SK-N-SH (cell line): ENCODE measurements at regions not wholly inside any gene's neighbourhood (a gene's known extent, or its start where the extent isn't known, plus 50 kb on each side); places are given as distances from the start of the nearest gene placed in this dataset.

Experiments used
- CTCF ChIA-PET: fragments of 300-600, 350-600 bp; formaldehyde crosslinking; extraction: SDS; loops from one replicate; lab custom pipeline; 2021; lab: Yijun Ruan, JAX
- POLR2A ChIA-PET: fragments of 350-600 bp; sonication (Branson Sonifier 250); formaldehyde crosslinking; extraction: SDS; loops from one replicate; lab custom pipeline; 2020; ENCODE audit warnings: antibody characterized with exemption, inconsistent platforms; lab: Yijun Ruan, JAX
- DNase-seq: peaks from one replicate; pipeline ENCODE4 v3.0.0; 2012
- H2AFZ ChIP-seq: fragments of 200-600 bp; sonication (generic); 2 replicates; pipeline ENCODE4 v1.8.1; 2016; ENCODE audit warnings: antibody characterized with exemption, mild to moderate bottlenecking, low read depth
- H3F3A ChIP-seq: fragments of 200-600 bp; sonication (generic); replicated peaks from 2 replicates; pipeline ENCODE3; 2016; ENCODE audit warnings: antibody characterized with exemption, mild to moderate bottlenecking; ENCODE audit not compliant: insufficient read depth
- H3K27ac ChIP-seq, 2 experiments: fragments of 200-500 bp in 1 of 2; fragments of 200-600 bp in 1 of 2; sonication (Bioruptor generic) in 1 of 2; sonication (generic), shearing (Covaris generic) in 1 of 2; 2 replicates each; pipeline versions ENCODE4 v1.5.1 to v1.6.1; 2014 to 2016; ENCODE audit warnings: low read depth in 2 of 2, inconsistent platforms in 1 of 2, low read length in 1 of 2, mild to moderate bottlenecking in 1 of 2, mixed read lengths in 1 of 2
- H3K27me3 ChIP-seq: fragments of 200-600 bp; sonication (generic), shearing (Covaris generic); 2 replicates; pipeline ENCODE4 v1.6.1; 2016; ENCODE audit warnings: mixed run types; ENCODE audit not compliant: insufficient read depth
- H3K36me3 ChIP-seq, 2 experiments: fragments of 200-500 bp in 1 of 2; fragments of 200-600 bp in 1 of 2; sonication (Bioruptor generic) in 1 of 2; sonication (generic) in 1 of 2; replicated peaks in 1 of 2; 2 replicates each; pipeline versions ENCODE3 to v1.5.1; 2014 to 2016; ENCODE audit warnings: low read length in 1 of 2, mild to moderate bottlenecking in 1 of 2; ENCODE audit not compliant: insufficient read depth in 2 of 2, control insufficient read depth in 1 of 2
- H3K4me1 ChIP-seq, 2 experiments: fragments of 200-500 bp in 1 of 2; fragments of 200-600 bp in 1 of 2; sonication (Bioruptor generic) in 1 of 2; sonication (generic), shearing (Covaris generic) in 1 of 2; 2 replicates each; pipeline versions ENCODE4 v1.5.1 to v1.6.1; 2014 to 2016; ENCODE audit warnings: low read depth in 1 of 2, low read length in 1 of 2, mixed run types in 1 of 2; ENCODE audit not compliant: insufficient read depth in 2 of 2, control insufficient read depth in 1 of 2
- H3K4me2 ChIP-seq: fragments of 200-600 bp; sonication (generic), shearing (Covaris generic); 2 replicates; pipeline ENCODE4 v1.6.1; 2017; ENCODE audit warnings: mixed run types
- H3K4me3 ChIP-seq, 2 experiments: fragments of 200-500 bp in 1 of 2; fragments of 200-600 bp in 1 of 2; sonication (Bioruptor generic) in 1 of 2; sonication (generic), shearing (Covaris generic) in 1 of 2; 2 replicates each; pipeline versions ENCODE4 v1.5.1 to v1.8.1; 2014 to 2016; ENCODE audit warnings: low read depth in 2 of 2, inconsistent platforms in 1 of 2, low read length in 1 of 2, mild to moderate bottlenecking in 1 of 2, mixed read lengths in 1 of 2, moderate library complexity in 1 of 2
- H3K79me2 ChIP-seq: fragments of 200-600 bp; sonication (generic); 2 replicates; pipeline ENCODE4 v1.8.1; 2017; ENCODE audit warnings: mild to moderate bottlenecking; ENCODE audit not compliant: insufficient read depth
- H3K9ac ChIP-seq: fragments of 200-600 bp; sonication (generic); 2 replicates; pipeline ENCODE4 v1.6.1; 2017; ENCODE audit warnings: mixed run types
- H3K9me2 ChIP-seq: fragments of 200-600 bp; sonication (generic); 2 replicates; pipeline ENCODE4 v1.6.1; 2017; ENCODE audit warnings: mixed run types
- H3K9me3 ChIP-seq: fragments of 200-600 bp; sonication (generic); 2 replicates; pipeline ENCODE4 v1.6.1; 2017; ENCODE audit warnings: mixed run types, mild to moderate bottlenecking, moderate library complexity
- H4K20me1 ChIP-seq: fragments of 200-600 bp; sonication (generic); 2 replicates; pipeline ENCODE4 v1.6.1; 2017; ENCODE audit warnings: mild to moderate bottlenecking, mixed run types; ENCODE audit not compliant: insufficient read depth
- CHD2 ChIP-seq: fragments of 150-350 bp; IDR thresholded peaks from 2 replicates; pipeline ENCODE4 v1.6.1; 2018; ENCODE audit warnings: low read length; ENCODE audit not compliant: partially characterized antibody
- ELF1 ChIP-seq: IDR thresholded peaks from 2 replicates; pipeline ENCODE4 v1.4.0; 2012
- EP300 ChIP-seq, 2 experiments: IDR thresholded peaks; 2 replicates each; pipeline versions ENCODE4 v1.4.0 to v1.6.1; 2012; ENCODE audit warnings: borderline replicate concordance in 1 of 2, low read depth in 1 of 2, low read length in 1 of 2
- EZH2phosphoT487 ChIP-seq: fragments of 200-600 bp; sonication (generic); IDR thresholded peaks from 2 replicates; pipeline ENCODE4 v1.6.1; 2017; ENCODE audit warnings: low read depth, mixed run types, mild to moderate bottlenecking, antibody characterized with exemption, moderate library complexity, borderline replicate concordance
- FOXM1 ChIP-seq: IDR thresholded peaks from 2 replicates; pipeline ENCODE4 v1.4.0; 2012; ENCODE audit warnings: low read depth, mild to moderate bottlenecking
- MXI1 ChIP-seq: IDR thresholded peaks from 2 replicates; pipeline ENCODE4 v1.6.1; 2012; ENCODE audit warnings: mild to moderate bottlenecking, low read depth, low read length, improper control_type of control experiment
- NRF1 ChIP-seq: IDR thresholded peaks from 2 replicates; pipeline ENCODE4 v1.6.1; 2012; ENCODE audit warnings: low read depth, mild to moderate bottlenecking, low read length
- RAD21 ChIP-seq: IDR thresholded peaks from 2 replicates; pipeline ENCODE4 v1.6.1; 2012; ENCODE audit warnings: mild to moderate bottlenecking, low read length
- SIN3A ChIP-seq: IDR thresholded peaks from 2 replicates; pipeline ENCODE4 v1.6.1; 2012; ENCODE audit warnings: low read depth, mild to moderate bottlenecking, low read length, moderate library complexity, borderline replicate concordance
- SMC3 ChIP-seq: IDR thresholded peaks from 2 replicates; pipeline ENCODE4 v1.6.1; 2012; ENCODE audit warnings: low read depth, low read length, improper control_type of control experiment
- TAF1 ChIP-seq: IDR thresholded peaks from 2 replicates; pipeline ENCODE4 v1.6.1; 2012; ENCODE audit warnings: low read depth, mild to moderate bottlenecking, low read length, moderate library complexity, borderline replicate concordance
- WGBS: methylation state at CpG from one replicate; pipeline ENCODE4 v1.1.6; 2017; ENCODE audit warnings: low lambda C conversion rate; 5-methylcytosine and 5-hydroxymethylcytosine counted together
- TF ChIP-seq, protein P1 (sequence below): fragments of 200-600 bp; sonication (generic); IDR thresholded peaks from 2 replicates; pipeline ENCODE4 v1.6.1; 2017; ENCODE audit warnings: antibody characterized with exemption, mild to moderate bottlenecking, moderate library complexity
- TF ChIP-seq, protein P2 (sequence below): IDR thresholded peaks from 2 replicates; pipeline ENCODE4 v1.6.1; 2012; ENCODE audit warnings: mild to moderate bottlenecking, low read depth, low read length, moderate library complexity
- TF ChIP-seq, protein P3 (sequence below): fragments of 150-350 bp; IDR thresholded peaks from 2 replicates; pipeline ENCODE4 v1.6.1; 2017; ENCODE audit warnings: antibody characterized with exemption, low read length, low read depth, borderline replicate concordance
- TF ChIP-seq, protein P4 (sequence below): IDR thresholded peaks from 2 replicates; pipeline ENCODE4 v1.4.0; 2012; ENCODE audit warnings: low read depth, borderline replicate concordance
- TF ChIP-seq, protein P5 (sequence below): IDR thresholded peaks from 2 replicates; pipeline ENCODE4 v1.4.0; 2012; ENCODE audit warnings: low read depth

DNA sequence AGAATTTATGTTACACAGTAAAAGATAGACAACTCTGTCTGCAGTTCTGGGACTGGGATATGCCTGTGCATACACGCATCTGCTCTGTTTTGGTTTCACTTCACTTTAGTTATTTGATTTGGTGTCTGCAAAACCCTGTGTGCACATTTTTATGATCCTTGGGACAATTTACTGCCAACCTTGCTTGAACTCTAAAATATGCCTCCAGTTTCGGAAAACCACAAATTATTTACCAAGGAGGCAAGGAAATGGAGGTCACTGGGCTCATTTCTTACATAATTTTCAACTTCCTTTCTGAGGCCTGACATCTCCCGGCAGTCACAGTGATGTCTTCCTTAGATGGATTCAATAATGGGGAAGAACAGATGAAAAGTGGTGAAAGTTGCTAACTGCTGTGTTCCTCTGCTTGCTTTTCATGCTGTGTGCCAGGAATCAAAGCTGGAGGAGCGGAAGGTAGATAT, 61.2 kb upstream of the TAF11L2 start (continued):
- TF ChIP-seq SIN3A, result no peak
- no peak for TF ChIP-seq SMC3
- TF ChIP-seq, protein P1, sequence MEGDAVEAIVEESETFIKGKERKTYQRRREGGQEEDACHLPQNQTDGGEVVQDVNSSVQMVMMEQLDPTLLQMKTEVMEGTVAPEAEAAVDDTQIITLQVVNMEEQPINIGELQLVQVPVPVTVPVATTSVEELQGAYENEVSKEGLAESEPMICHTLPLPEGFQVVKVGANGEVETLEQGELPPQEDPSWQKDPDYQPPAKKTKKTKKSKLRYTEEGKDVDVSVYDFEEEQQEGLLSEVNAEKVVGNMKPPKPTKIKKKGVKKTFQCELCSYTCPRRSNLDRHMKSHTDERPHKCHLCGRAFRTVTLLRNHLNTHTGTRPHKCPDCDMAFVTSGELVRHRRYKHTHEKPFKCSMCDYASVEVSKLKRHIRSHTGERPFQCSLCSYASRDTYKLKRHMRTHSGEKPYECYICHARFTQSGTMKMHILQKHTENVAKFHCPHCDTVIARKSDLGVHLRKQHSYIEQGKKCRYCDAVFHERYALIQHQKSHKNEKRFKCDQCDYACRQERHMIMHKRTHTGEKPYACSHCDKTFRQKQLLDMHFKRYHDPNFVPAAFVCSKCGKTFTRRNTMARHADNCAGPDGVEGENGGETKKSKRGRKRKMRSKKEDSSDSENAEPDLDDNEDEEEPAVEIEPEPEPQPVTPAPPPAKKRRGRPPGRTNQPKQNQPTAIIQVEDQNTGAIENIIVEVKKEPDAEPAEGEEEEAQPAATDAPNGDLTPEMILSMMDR, result no peak
- TF ChIP-seq EZH2phosphoT487, result no peak
- TF ChIP-seq NRF1, result no peak

DNA sequence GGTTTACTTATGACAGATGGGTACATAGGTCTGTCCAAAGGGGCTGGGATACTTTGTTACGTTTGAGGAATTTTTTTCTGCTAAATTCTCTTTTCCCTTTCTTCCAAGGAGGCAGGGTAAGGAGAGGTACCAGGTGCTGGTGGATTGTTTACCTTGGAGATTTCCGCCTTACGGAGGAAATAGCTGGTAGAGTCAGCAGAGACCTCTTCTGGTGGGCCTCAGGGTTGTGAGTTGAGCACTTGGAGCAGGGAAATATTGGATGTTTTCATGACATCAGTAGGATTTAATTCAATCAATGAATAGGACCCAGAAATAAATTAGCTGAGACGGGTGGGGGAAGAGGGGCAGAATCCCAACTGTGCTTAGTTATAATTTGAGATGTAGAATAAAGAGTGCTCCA, 60.0 kb upstream of the TAF11L2 start:
- TF ChIP-seq, protein P2, sequence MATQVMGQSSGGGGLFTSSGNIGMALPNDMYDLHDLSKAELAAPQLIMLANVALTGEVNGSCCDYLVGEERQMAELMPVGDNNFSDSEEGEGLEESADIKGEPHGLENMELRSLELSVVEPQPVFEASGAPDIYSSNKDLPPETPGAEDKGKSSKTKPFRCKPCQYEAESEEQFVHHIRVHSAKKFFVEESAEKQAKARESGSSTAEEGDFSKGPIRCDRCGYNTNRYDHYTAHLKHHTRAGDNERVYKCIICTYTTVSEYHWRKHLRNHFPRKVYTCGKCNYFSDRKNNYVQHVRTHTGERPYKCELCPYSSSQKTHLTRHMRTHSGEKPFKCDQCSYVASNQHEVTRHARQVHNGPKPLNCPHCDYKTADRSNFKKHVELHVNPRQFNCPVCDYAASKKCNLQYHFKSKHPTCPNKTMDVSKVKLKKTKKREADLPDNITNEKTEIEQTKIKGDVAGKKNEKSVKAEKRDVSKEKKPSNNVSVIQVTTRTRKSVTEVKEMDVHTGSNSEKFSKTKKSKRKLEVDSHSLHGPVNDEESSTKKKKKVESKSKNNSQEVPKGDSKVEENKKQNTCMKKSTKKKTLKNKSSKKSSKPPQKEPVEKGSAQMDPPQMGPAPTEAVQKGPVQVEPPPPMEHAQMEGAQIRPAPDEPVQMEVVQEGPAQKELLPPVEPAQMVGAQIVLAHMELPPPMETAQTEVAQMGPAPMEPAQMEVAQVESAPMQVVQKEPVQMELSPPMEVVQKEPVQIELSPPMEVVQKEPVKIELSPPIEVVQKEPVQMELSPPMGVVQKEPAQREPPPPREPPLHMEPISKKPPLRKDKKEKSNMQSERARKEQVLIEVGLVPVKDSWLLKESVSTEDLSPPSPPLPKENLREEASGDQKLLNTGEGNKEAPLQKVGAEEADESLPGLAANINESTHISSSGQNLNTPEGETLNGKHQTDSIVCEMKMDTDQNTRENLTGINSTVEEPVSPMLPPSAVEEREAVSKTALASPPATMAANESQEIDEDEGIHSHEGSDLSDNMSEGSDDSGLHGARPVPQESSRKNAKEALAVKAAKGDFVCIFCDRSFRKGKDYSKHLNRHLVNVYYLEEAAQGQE, result no peak
- TF ChIP-seq SMC3 (no peak), ELF1 (no peak), CHD2 (no peak), EP300 (IDR thresholded peaks at IDR 0.05; ENCODE audit: borderline replicate concordance in 1 of 2, low read depth in 1 of 2, low read length in 1 of 2) (no peak), MXI1 (no peak), EZH2phosphoT487 (no peak), FOXM1 (no peak), RAD21 (no peak), TAF1 (no peak)
- TF ChIP-seq, protein P3, sequence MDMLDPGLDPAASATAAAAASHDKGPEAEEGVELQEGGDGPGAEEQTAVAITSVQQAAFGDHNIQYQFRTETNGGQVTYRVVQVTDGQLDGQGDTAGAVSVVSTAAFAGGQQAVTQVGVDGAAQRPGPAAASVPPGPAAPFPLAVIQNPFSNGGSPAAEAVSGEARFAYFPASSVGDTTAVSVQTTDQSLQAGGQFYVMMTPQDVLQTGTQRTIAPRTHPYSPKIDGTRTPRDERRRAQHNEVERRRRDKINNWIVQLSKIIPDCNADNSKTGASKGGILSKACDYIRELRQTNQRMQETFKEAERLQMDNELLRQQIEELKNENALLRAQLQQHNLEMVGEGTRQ, result no peak
- TF ChIP-seq, protein P4, sequence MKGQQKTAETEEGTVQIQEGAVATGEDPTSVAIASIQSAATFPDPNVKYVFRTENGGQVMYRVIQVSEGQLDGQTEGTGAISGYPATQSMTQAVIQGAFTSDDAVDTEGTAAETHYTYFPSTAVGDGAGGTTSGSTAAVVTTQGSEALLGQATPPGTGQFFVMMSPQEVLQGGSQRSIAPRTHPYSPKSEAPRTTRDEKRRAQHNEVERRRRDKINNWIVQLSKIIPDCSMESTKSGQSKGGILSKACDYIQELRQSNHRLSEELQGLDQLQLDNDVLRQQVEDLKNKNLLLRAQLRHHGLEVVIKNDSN, result no peak
- TF ChIP-seq, protein P1, result no peak
- TF ChIP-seq, protein P5, sequence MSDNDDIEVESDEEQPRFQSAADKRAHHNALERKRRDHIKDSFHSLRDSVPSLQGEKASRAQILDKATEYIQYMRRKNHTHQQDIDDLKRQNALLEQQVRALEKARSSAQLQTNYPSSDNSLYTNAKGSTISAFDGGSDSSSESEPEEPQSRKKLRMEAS, result no peak
- no peaks in the 10 kb centered on the region for H3K9me3 ChIP-seq
- H3K27ac ChIP-seq, result no peak overlapping the region
- H3K27me3 ChIP-seq, result no peaks in the 10 kb centered on the region
- CTCF ChIA-PET, result interaction anchor here (0.7 kb wide), 1 partner anchor 248 kb away, joined by 4 read pairs; no protein-coding TSS in a partner anchor
- H3K4me1 ChIP-seq, result no peaks in the 10 kb centered on the region; a peak in 1 of 4 replicates
- no peak overlapping the region for H2AFZ ChIP-seq
- H3F3A ChIP-seq, result no peaks in the 10 kb centered on the region
- no peaks in the 10 kb centered on the region for H3K79me2 ChIP-seq
- no peaks in the 10 kb centered on the region for H3K9me2 ChIP-seq
- POLR2A ChIA-PET, result no interaction called here
- H3K9ac ChIP-seq, result no peak overlapping the region
- H3K36me3 ChIP-seq, result no peaks in the 10 kb centered on the region
- H3K4me2 ChIP-seq, result no peak overlapping the region
- 62% methylated on average over 4 of the region's 4 CpGs for WGBS
- no peak for DNase-seq
- no peak overlapping the region for H3K4me3 ChIP-seq
- no peaks in the 10 kb centered on the region for H4K20me1 ChIP-seq
